HG03457 (cell line): ENCODE measurements at regions not wholly inside any gene's neighbourhood (a gene's known extent, or its start where the extent isn't known, plus 50 kb on each side); places are given as distances from the start of the nearest gene placed in this dataset.
"Not testable (repeated sequence)": the region's sequence is repeated elsewhere in the genome, so short reads cannot be mapped to it uniquely, and the experiment has no call there.

Experiments
- ATAC-seq: cut with Tn5 transposase; IDR thresholded peaks from one replicate; pipeline ENCODE4 v1.9.1; 2021; ENCODE audit warnings: moderate number of reproducible peaks; ENCODE audit not compliant: unreplicated experiment

- no peak for ATAC-seq
Measured at GRCh38 chr15:69597061-69597592, 144.5 kb downstream of the RPLP1 start.

DNA sequence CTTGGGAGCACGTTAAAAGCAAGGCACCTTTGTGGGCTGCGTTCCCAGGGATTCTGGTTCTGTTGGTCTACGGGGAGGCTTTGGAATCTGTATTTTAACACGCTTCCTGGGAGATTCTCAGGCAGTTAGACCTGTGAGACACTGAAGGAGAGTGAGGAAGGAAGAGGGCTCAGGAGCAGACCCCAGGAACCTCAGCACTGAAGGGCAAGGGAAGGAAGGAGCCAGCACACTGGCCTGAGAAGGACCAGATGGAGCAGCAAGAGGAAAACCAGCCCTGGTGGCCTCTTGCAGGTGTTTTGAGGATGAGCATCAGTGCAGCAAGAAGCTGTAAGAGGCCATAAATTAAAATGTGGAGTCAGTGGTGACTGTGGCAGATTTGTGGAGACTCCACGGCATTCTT, 146.7 kb downstream of the RPLP1 start:
- no peak for ATAC-seq

GRCh38 chr15:69600556-69601085, 148.0 kb downstream of the RPLP1 start:
- no peak for ATAC-seq

DNA sequence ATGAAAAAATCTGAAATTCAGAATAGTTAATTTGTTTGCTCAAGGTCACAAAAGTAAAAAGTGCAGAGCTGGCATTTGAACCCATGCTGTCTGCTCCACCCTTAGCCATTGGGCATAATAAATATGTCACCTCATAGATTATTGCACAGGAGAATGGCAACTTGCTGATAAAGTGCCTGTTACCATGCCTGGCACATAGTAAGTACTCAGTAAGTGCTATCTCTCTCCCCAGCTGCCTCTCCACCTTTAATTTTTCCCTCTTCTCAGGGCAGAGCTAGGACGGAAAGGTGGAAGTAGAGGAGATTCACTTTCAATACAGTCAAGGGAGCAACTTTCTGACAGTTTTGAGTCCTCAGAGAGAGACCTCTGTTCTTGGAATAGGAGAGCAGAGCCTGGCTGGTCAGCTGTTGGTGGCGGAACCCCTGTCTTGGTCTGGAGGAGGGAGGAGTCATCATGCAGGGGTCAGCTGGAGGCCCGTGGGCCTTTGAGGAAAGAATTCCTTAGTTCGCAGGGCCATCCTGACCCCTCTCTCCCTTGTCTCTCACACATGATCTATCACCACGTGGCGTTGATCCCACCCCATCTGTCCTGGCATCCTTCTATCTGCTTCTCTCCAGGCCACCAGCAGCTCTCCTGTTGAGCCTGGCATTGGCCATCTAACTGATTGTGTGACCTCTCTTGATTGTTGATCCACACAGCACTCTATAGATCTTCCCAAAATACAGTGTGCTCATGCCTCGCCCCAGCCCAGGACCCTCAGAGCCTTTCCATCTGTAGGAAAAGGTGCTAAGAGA, 149.3 kb downstream of the RPLP1 start:
- no peak for ATAC-seq

DNA sequence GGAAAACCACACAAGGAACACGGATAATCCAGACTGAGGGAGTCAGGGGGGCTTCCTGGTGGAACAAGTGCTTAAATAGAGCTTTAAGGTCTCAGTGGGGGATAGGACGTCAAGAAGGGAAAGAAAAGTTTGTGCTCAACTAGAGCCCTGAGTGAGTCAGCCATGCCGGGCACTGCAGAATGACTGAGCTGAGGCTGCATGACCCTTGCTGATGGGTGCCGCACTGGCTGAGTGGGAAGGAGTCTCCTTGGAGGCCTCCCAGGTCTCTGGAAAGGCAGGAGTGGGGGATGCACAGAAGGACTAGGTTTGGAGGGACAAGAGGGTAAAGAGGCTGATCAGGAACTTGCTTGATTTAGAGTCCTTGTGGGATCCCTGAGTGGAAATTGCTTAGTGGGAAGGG, 150.3 kb downstream of the RPLP1 start:
- ATAC-seq: no peak

GRCh38 chr15:69603369-69604071, 150.9 kb downstream of the RPLP1 start:
- no peak for ATAC-seq

DNA sequence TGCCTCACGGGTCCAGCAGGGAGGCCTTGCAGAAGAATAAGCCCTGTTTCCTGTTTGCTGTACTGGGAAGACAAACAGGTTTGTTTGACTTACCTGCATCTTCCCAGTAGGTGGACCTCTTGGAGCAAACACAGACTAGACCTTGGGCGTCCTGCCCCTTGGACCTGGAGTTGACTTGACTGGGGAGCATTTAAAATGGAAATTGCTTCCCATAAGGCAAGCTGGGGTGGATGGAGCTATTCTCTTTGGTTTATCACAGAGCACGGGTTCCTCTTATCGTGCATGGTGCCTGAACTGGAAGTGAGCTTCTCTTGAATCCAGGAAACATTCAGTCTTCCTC, 151.4 kb downstream of the RPLP1 start:
- ATAC-seq: no peak

- no peak for ATAC-seq
Measured at GRCh38 chr15:69606144-69606543, 153.5 kb downstream of the RPLP1 start.

DNA sequence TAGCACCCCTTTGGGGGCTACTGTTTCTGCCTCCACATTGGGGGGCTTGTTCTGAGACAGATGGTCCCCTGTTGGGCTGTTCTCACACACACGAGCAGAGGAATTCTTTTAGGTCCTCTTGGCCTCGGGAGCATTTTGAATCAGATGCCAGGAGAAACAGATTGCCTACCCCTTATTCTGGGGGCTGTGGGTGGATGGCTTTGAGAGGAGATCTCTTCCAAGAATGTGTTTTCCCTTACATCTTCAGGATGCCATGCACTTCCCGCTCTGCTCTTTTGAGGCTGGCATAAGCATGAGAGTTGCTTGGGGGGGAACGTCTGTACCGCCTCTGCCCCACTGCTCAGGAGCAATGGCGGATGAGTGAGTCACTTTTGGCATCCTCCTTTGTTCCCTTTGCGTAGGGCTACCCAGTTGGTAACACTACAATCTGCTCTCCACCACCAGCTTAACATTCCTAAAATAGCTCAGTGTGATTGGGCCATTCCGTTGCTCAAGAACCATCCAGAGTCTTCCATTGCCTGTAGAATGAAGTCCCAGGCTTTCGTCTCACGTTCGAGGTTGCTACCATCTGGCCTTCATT, 154.4 kb downstream of the RPLP1 start:
- no peak for ATAC-seq

DNA sequence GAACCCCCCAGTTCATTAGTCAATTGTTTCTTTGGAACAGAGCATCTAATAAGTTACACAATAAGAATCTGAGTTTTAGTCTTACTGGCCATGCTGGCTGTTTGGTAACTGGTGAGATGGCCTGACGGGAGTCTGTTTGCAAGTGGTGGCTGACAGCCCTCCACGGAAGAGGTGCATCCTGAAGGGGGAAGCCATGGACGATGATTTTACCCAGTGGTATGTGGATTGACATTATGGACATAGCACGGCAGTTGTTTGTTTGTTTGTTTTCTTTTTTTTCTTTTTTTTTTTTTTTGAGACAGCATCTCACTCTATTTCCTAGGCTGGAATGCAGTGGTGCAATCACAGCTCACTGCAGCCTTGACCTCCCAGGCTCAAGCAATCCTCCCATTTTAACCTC, 156.0 kb downstream of the RPLP1 start:
- no peak for ATAC-seq

GRCh38 chr15:69609176-69609575, 156.6 kb downstream of the RPLP1 start:
- no peak for ATAC-seq

GRCh38 chr15:69609776-69610175, 157.2 kb downstream of the RPLP1 start:
- no peak for ATAC-seq

DNA sequence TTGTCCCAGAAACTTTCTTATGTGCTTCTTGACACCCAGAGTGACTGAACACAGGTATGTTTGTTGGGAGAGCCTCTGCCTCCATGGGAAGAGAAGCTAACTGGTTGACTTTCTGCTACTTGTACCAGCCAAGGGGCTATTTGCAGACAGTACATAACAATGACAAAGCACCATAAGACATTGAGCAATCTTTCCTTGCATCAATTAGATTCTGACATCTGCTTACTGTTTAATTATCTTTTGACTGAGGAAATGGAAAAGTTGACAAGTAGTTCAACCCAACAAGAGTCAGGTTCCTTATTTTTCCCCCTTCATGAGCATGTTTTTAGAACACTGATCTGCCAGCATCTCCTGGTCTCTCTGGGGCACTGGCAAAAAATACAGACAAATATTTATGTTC, 157.7 kb downstream of the RPLP1 start:
- ATAC-seq: no peak

GRCh38 chr15:69610858-69611257, 158.2 kb downstream of the RPLP1 start:
- ATAC-seq: no peak

- no peak for ATAC-seq
Measured at GRCh38 chr15:69612112-69612511, 159.5 kb downstream of the RPLP1 start.

DNA sequence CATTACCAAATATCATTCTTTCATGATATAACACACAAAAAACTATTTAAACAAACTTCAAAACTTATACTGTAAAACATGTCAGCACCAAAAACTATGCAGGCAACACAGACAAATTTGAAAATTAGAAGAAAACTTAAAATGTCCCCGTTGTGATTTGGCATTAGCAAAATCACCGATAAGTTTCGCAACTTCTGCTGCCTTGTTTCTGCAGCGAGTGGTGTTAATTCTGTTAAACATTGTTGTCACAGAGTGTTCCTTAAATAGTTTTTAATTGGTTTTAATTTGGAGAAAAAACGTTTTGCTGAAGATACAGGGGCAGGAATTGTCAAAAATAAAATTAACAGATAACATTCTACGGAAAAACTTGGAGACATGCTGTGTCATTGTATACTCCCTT, 160.6 kb downstream of the RPLP1 start:
- ATAC-seq: no peak

DNA sequence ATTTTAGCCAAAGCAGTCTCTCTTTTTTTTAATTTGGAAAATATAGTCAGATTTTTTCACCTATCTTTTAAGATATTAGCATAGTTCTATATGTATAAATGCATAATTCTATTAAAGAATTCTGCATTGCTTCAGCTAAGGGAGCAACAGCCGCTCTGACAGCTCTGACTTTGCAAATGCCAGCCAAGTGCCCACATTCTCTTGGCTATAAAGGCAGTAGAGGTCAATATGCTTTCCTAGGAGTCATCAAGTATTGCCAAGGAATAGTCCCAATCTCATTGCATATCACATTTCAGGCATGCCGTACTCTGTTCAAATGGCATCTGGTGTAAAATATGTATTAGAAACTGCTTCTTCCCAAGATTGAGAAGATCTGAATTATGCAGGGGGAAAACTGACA, 161.4 kb downstream of the RPLP1 start:
- ATAC-seq: no peak

- ATAC-seq: no peak
Measured at GRCh38 chr15:69615736-69616135, 163.1 kb downstream of the RPLP1 start.

DNA sequence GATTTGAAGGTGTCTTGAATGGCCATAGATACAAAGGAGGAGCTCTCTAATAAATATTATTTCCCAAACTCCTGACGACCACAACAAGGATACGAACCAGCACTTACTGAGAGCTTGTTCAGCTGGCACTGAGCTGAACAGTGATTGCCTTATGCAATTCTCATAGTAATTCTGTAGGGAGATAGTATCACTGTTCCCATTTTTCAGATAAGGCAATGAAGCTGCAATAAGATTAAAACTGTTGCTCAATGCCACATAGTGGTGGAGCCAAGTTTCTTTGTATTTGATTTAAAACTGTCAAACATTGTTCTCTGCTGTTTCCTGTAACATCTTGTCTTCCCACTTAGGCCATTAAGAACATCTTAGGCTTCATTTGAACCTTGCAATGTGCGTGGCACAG, 163.9 kb downstream of the RPLP1 start:
- ATAC-seq: no peak

GRCh38 chr15:69617144-69617543, 164.5 kb downstream of the RPLP1 start:
- not testable (repeated sequence) for ATAC-seq

DNA sequence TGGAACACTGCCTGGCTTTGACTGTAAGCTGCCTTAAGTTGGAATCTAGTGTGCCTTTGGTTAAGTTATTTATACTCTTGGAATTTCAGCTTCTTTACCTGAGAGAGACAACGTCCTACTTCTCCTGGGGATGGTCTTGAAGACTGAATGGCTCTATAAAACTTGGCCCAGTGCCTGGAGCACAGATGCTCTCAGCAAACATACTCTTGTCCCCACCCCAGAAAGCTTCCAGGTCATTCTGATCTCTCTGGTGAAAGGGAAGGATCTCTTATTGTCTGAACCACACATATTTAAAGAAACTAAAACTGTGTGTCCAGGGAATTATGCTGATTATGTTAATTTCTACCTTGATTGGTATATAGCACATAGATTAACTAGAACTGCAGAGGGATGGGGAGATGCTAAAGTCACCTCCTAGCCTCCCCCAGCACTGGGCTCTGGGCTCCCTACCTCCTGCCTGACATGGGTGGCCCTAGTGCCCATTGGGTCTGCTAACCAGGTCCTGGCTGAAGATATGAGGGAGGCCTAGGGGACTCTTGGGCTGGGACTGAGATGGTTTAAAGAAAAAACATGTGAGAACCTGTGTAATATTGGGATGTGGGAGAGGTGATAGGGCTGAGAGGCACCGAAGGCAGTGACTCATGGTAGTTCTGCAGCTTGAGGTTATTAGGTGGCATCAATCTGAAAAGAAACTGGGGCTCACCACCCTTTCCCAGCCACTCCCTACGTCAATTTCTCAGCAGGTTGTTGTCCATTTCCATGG, 171.0 kb downstream of the RPLP1 start:
- no peak for ATAC-seq
